ENCODE measurements at regions not wholly inside any gene's neighbourhood (a gene's known extent, or its start where the extent isn't known, plus 50 kb on each side); places are given as distances from the start of the nearest gene placed in this dataset.

DNA sequence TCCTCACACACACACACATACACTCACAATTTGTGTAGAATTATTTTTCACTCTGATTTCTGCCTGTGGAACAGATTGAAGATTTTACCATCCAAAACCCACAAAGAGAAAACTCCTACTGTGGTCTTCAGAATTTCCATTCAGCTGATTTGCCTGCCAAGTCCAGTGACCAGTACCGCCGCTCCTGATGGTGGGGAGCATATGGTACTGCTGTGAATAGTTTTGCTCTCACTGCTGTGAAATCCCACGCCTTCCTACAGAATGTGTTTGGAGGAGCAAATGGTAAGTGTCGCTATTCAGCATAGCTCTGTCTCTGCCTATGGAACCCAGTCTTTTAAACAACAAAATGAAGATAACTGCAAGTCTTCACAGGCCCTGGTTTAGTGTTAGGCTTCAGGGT lies 629.5 kb downstream of the LMO4 start:
- H3K27ac ChIP-seq, result no peak overlapping the region
- no peak for TF ChIP-seq CTCF (conservative IDR thresholded peaks at IDR 0.05)

DNA sequence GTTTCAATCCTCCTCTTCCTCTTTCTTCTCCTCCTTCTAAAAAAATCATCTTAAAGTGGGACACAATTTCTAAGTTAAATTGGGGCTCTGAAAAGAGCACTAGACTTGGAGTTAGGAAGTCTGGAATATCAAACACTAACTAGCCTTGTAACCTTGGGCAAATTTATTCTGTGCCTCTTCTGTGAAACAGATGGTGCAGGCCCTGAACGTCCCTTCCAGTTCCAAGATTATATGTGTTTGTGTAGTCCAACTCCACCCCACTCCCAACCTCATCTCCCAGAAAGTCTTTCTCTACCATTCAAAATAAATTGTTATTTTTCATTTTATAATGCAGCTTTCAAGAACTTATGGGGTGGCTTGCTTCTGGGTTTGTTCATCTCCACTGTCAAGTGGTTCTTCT lies 630.0 kb downstream of the LMO4 start:
- no peak for TF ChIP-seq CTCF (conservative IDR thresholded peaks at IDR 0.05)
- H3K27ac ChIP-seq, result no peak overlapping the region

- no peak overlapping the region for H3K27ac ChIP-seq
- no peak for TF ChIP-seq CTCF (conservative IDR thresholded peaks at IDR 0.05)
Observed at GRCh38 chr1:87959236-87959635, 630.6 kb downstream of the LMO4 start.

DNA sequence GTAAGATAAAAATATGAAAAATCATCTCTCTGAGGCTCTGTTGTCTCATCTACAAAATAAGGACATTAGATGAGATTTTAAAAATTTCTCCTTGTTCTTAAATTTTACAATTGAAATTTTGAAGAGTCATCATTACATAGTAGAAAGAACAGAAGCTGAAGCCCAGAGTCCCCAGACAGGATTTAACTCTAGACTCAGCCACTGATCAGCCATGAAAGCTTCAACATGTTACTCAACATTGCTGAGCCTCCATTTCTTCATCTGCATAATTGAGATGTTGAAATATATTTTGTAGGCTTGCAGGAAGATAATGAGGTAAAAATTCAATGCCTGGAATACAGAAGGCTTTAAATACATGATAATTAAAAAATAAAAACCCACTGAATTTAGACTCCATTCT lies 633.3 kb downstream of the LMO4 start:
- TF ChIP-seq CTCF (conservative IDR thresholded peaks at IDR 0.05), result no peak
- no peak overlapping the region for H3K27ac ChIP-seq

DNA sequence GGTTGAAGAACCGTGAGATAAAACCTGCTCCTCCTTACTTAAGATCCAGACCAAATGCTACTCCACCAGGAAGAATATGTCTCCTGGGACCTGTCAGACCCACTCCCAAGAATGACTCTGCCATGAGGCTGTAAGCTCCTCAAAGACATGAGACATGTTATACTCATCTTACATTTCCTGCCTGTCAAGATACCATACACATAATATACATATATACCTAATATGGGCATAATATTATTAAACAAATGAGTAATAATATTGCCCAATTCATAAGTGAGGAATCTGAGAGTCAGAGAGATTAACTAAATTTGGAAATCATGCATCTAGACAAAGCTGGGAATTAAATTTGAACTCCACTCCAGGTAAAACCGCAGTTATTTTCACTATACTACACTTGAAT lies 634.9 kb downstream of the LMO4 start:
- H3K27ac ChIP-seq, result no peak overlapping the region
- no peak for TF ChIP-seq CTCF (conservative IDR thresholded peaks at IDR 0.05)

DNA sequence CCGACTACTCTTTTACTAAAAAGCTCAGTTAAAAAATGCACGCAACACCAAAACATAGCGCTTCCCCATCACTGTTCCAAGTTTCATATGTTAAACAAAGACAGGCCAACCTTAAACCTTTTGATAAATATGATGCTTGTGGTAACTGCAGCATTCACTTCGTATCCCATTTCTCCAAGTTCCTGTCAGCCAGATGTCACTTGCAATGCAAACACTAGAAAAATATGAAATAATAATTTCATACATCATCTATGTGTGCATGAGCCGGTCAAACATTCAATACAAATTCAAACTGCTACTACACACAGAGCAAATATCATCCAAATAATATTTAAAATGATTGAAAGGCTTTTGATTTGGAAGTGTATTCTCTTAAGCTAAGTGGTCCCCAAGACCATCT lies 636.5 kb downstream of the LMO4 start:
- no peak overlapping the region for H3K27ac ChIP-seq
- TF ChIP-seq CTCF (conservative IDR thresholded peaks at IDR 0.05), result no peak

- no peak for TF ChIP-seq CTCF (conservative IDR thresholded peaks at IDR 0.05)
- H3K27ac ChIP-seq, result no peak overlapping the region
Observed at GRCh38 chr1:87968197-87968955, 639.7 kb downstream of the LMO4 start.
